ENCODE measurements at regions not wholly inside any gene's neighbourhood (a gene's known extent, or its start where the extent isn't known, plus 50 kb on each side); places are given as distances from the start of the nearest gene placed in this dataset.

- DNase-seq, result no peak
Measured at GRCh38 chr2:83516503-83516902, 942.6 kb downstream of the SUCLG1 start.

GRCh38 chr2:83487451-83487850 is 971.6 kb downstream of the SUCLG1 start:
- no peak for DNase-seq

GRCh38 chr2:83481436-83481835 is 977.6 kb downstream of the SUCLG1 start:
- DNase-seq, result no peak

- no peak for DNase-seq
Measured at GRCh38 chr2:83478037-83478436, 981.0 kb downstream of the SUCLG1 start.

GRCh38 chr2:83475371-83475770 is 983.7 kb downstream of the SUCLG1 start:
- no peak for DNase-seq

- no peak for DNase-seq
Measured at GRCh38 chr2:83471655-83472054, 987.4 kb downstream of the SUCLG1 start.

GRCh38 chr2:83470928-83471327 is 988.2 kb downstream of the SUCLG1 start:
- no peak for DNase-seq

- DNase-seq, result no peak
Measured at GRCh38 chr2:83464444-83464843, 994.6 kb downstream of the SUCLG1 start.

GRCh38 chr2:83462881-83463280 is 996.2 kb downstream of the SUCLG1 start:
- no peak for DNase-seq

GRCh38 chr2:83461135-83461534 is 997.9 kb downstream of the SUCLG1 start:
- DNase-seq, result no peak

- no peak for DNase-seq
Measured at GRCh38 chr2:83459456-83459855, 999.6 kb downstream of the SUCLG1 start.

- no peak for DNase-seq
Measured at GRCh38 chr2:83435989-83436388, 1023.1 kb downstream of the SUCLG1 start.

GRCh38 chr2:83420993-83421392 is 1038.1 kb downstream of the SUCLG1 start:
- DNase-seq, result no peak

GRCh38 chr2:83394134-83394904 is 1064.8 kb downstream of the SUCLG1 start:
- DNase-seq, result no peak

- DNase-seq, result no peak
Measured at GRCh38 chr2:83388804-83389203, 1070.3 kb downstream of the SUCLG1 start.

- DNase-seq, result no peak
Measured at GRCh38 chr2:83386549-83386948, 1072.5 kb downstream of the SUCLG1 start.

- no peak for DNase-seq
Measured at GRCh38 chr2:83378921-83379320, 1080.2 kb downstream of the SUCLG1 start.

- DNase-seq, result no peak
Measured at GRCh38 chr2:83376731-83377130, 1082.3 kb downstream of the SUCLG1 start.

- DNase-seq, result no peak
Measured at GRCh38 chr2:83370419-83370762, 1088.7 kb downstream of the SUCLG1 start.

- DNase-seq, result no peak
Measured at GRCh38 chr2:83369601-83370418, 1089.3 kb downstream of the SUCLG1 start.

- DNase-seq, result no peak
Measured at GRCh38 chr2:83368916-83369315, 1090.2 kb downstream of the SUCLG1 start.

GRCh38 chr2:83368461-83368860 is 1090.6 kb downstream of the SUCLG1 start:
- DNase-seq, result no peak

GRCh38 chr2:83365476-83365875 is 1093.6 kb downstream of the SUCLG1 start:
- DNase-seq, result no peak

- DNase-seq, result no peak
Measured at GRCh38 chr2:83364264-83364663, 1094.8 kb downstream of the SUCLG1 start.

Data from effector CD4-positive, alpha-beta T cell (primary cell).